Calu3 (cell line): ENCODE measurements at regions not wholly inside any gene's neighbourhood (a gene's known extent, or its start where the extent isn't known, plus 50 kb on each side); places are given as distances from the start of the nearest gene placed in this dataset.

ENCODE experiments used
- BruUV-seq: library from RNA; stranded (reverse); fragments of 400-500 nt; replicated peaks from 2 replicates; lab custom pipeline; 2021; lab: Mats Ljungman, UMichigan
- CTCF ChIA-PET: fragments of 300-600 bp; sonication (Branson Sonifier 250); formaldehyde crosslinking; loops from one replicate; lab custom pipeline; 2022; ENCODE audit warnings: antibody characterized with exemption; lab: Charles Lee
- DNase-seq: peaks from one replicate; pipeline ENCODE4 v3.0.0; 2022
- H3K27ac Mint-ChIP-seq: one replicate; pipeline ENCODE4 v1.8.0; 2022; ENCODE audit warnings: mixed read lengths; ENCODE audit not compliant: unreplicated experiment
- H3K27me3 Mint-ChIP-seq: one replicate; pipeline ENCODE4 v1.8.0; 2022; ENCODE audit warnings: mixed read lengths; ENCODE audit not compliant: unreplicated experiment
- H3K36me3 Mint-ChIP-seq: one replicate; pipeline ENCODE4 v1.8.0; 2022; ENCODE audit warnings: mild to moderate bottlenecking, moderate library complexity, mixed read lengths; ENCODE audit not compliant: insufficient read depth, unreplicated experiment
- H3K4me1 Mint-ChIP-seq: one replicate; pipeline ENCODE4 v1.8.0; 2022; ENCODE audit warnings: mild to moderate bottlenecking, low read depth, mixed read lengths; ENCODE audit not compliant: unreplicated experiment
- H3K4me3 Mint-ChIP-seq: one replicate; pipeline ENCODE4 v1.8.0; 2022; ENCODE audit warnings: mild to moderate bottlenecking, low read depth, moderate library complexity, mixed read lengths; ENCODE audit not compliant: unreplicated experiment
- H3K9me3 Mint-ChIP-seq: one replicate; pipeline ENCODE4 v1.8.0; 2022; ENCODE audit warnings: low read depth, mixed read lengths; ENCODE audit not compliant: unreplicated experiment
- intact Hi-C: fragments of 100-400 bp; cut with micrococcal nuclease; formaldehyde crosslinking; loops from one replicate; pipeline ENCODE4 v1.10.0; 2022; ENCODE audit not compliant: unreplicated experiment
- TF ChIP-seq, protein P1 (sequence below): fragments of 200-600 bp; IDR thresholded peaks from one replicate; pipeline ENCODE4 v1.8.0; 2022; ENCODE audit warnings: antibody characterized with exemption; ENCODE audit not compliant: unreplicated experiment

GRCh38 chr3:99069973-99070372, 168.5 kb upstream of the DCBLD2 start:
- H3K4me1 Mint-ChIP-seq = no peaks in the 10 kb centered on the region
- intact Hi-C loops = no loop called here
- H3K27ac Mint-ChIP-seq = no peak overlapping the region
- H3K9me3 Mint-ChIP-seq = peaks cover 4% of the 10 kb centered on the region
- H3K36me3 Mint-ChIP-seq = no peaks in the 10 kb centered on the region
- BruUV-seq = no TSS peak
- CTCF ChIA-PET = no interaction called here
- TF ChIP-seq, protein P1, sequence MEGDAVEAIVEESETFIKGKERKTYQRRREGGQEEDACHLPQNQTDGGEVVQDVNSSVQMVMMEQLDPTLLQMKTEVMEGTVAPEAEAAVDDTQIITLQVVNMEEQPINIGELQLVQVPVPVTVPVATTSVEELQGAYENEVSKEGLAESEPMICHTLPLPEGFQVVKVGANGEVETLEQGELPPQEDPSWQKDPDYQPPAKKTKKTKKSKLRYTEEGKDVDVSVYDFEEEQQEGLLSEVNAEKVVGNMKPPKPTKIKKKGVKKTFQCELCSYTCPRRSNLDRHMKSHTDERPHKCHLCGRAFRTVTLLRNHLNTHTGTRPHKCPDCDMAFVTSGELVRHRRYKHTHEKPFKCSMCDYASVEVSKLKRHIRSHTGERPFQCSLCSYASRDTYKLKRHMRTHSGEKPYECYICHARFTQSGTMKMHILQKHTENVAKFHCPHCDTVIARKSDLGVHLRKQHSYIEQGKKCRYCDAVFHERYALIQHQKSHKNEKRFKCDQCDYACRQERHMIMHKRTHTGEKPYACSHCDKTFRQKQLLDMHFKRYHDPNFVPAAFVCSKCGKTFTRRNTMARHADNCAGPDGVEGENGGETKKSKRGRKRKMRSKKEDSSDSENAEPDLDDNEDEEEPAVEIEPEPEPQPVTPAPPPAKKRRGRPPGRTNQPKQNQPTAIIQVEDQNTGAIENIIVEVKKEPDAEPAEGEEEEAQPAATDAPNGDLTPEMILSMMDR = no peak
- H3K27me3 Mint-ChIP-seq = peaks cover 39% of the 10 kb centered on the region
- H3K4me3 Mint-ChIP-seq = no peak overlapping the region
- DNase-seq = no peak

DNA sequence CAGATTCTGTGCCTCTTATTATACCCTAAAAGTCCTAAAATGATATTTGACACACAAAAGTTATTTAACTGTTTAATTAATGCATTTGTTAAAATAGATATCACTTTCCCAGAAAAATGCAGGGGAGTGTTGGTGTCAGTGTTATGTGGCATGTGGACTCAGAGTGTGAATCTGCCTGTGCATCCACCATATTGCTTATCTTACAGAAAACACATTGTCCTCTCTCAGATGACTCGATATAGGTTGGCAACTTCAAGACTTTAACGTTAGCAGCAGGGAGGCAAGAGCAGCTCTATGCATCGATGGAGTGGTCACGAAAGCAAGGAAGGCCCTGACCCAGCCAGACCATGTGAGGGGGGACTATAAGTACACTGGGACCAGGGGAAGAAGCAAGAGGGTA, 165.4 kb upstream of the DCBLD2 start:
- no peaks in the 10 kb centered on the region for H3K36me3 Mint-ChIP-seq
- intact Hi-C loops = no loop called here
- H3K27ac Mint-ChIP-seq = no peak overlapping the region
- no peaks in the 10 kb centered on the region for H3K4me1 Mint-ChIP-seq
- TF ChIP-seq, protein P1 = no peak
- peaks cover 66% of the 10 kb centered on the region for H3K27me3 Mint-ChIP-seq
- BruUV-seq = no TSS peak
- H3K4me3 Mint-ChIP-seq = no peak overlapping the region
- CTCF ChIA-PET = no interaction called here
- DNase-seq = no peak
- no peaks in the 10 kb centered on the region for H3K9me3 Mint-ChIP-seq

GRCh38 chr3:99049164-99049563, 147.7 kb upstream of the DCBLD2 start:
- BruUV-seq = no TSS peak
- no peaks in the 10 kb centered on the region for H3K36me3 Mint-ChIP-seq
- intact Hi-C loops = no loop called here

GRCh38 chr3:99041747-99042146, 140.3 kb upstream of the DCBLD2 start:
- Mint-ChIP-seq H3K4me1 (no peaks in the 10 kb centered on the region), H3K4me3 (no peak overlapping the region), H3K36me3 (no peaks in the 10 kb centered on the region), H3K9me3 (peaks cover 4% of the 10 kb centered on the region), H3K27ac (no peak overlapping the region), H3K27me3 (no peaks in the 10 kb centered on the region)
- BruUV-seq = no TSS peak
- no peak for DNase-seq
- TF ChIP-seq, protein P1 = no peak
- intact Hi-C loops = no loop called here
- CTCF ChIA-PET = no interaction called here

More at GRCh38 chr3:99049164-99049563, 147.7 kb upstream of the DCBLD2 start:
- Mint-ChIP-seq H3K9me3 (no peaks in the 10 kb centered on the region), H3K4me1 (no peaks in the 10 kb centered on the region), H3K27me3 (no peaks in the 10 kb centered on the region), H3K27ac (no peak overlapping the region), H3K4me3 (no peak overlapping the region)
- CTCF ChIA-PET = no interaction called here
- DNase-seq = no peak
- TF ChIP-seq, protein P1 = no peak

DNA sequence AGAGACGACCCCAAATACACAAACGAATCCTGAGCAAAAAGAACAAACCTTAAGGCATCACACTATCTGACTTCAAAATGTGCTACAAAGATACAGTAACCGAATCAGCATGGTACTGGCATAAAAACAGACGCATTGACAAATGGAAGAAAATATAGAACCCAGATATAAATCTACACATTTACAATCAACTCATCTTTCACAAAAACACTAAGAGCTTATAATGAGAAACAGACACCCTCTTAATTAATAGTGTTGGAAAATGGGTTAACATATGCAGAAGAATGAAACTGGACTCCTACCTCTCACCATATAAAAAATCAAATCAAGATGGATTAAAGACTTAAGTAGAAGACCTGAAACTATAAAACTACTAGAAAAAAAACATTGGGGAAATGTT, 130.3 kb upstream of the DCBLD2 start:
- DNase-seq = no peak
- peaks cover 7% of the 10 kb centered on the region for H3K9me3 Mint-ChIP-seq
- no peaks in the 10 kb centered on the region for H3K27me3 Mint-ChIP-seq
- CTCF ChIA-PET = no interaction called here
- BruUV-seq = no TSS peak
- H3K27ac Mint-ChIP-seq = no peak overlapping the region
- no peaks in the 10 kb centered on the region for H3K36me3 Mint-ChIP-seq
- intact Hi-C loops = no loop called here
- H3K4me1 Mint-ChIP-seq = no peaks in the 10 kb centered on the region
- TF ChIP-seq, protein P1 = no peak
- no peak overlapping the region for H3K4me3 Mint-ChIP-seq
